HG03571 (cell line): ENCODE measurements at regions not wholly inside any gene's neighbourhood (a gene's known extent, or its start where the extent isn't known, plus 50 kb on each side); places are given as distances from the start of the nearest gene placed in this dataset.

ENCODE experiments used
- ATAC-seq: cut with Tn5 transposase; IDR thresholded peaks from one replicate; pipeline ENCODE4 v1.9.1; 2021; ENCODE audit not compliant: unreplicated experiment

- no peak for ATAC-seq
These were observed 255.0 kb downstream of the CBLN1 start for GRCh38 chr16:49026566-49027181.

GRCh38 chr16:49024896-49025295 lies 256.7 kb downstream of the CBLN1 start:
- ATAC-seq, result no peak

GRCh38 chr16:49024016-49024415 lies 257.6 kb downstream of the CBLN1 start:
- ATAC-seq, result no peak

- ATAC-seq, result no peak
These were observed 258.6 kb downstream of the CBLN1 start for GRCh38 chr16:49023050-49023449.

GRCh38 chr16:49022351-49022963 lies 259.2 kb downstream of the CBLN1 start:
- no peak for ATAC-seq

- ATAC-seq, result no peak
These were observed 260.5 kb downstream of the CBLN1 start for GRCh38 chr16:49021136-49021535.

GRCh38 chr16:49020436-49020835 lies 261.2 kb downstream of the CBLN1 start:
- no peak for ATAC-seq

- ATAC-seq, result no peak
These were observed 261.8 kb downstream of the CBLN1 start for GRCh38 chr16:49019831-49020230.

GRCh38 chr16:49019081-49019633 lies 262.5 kb downstream of the CBLN1 start:
- ATAC-seq, result no peak

GRCh38 chr16:49018259-49018931 lies 263.2 kb downstream of the CBLN1 start:
- ATAC-seq, result no peak

GRCh38 chr16:49017501-49017900 lies 264.1 kb downstream of the CBLN1 start:
- no peak for ATAC-seq

GRCh38 chr16:49016461-49016860 lies 265.2 kb downstream of the CBLN1 start:
- ATAC-seq, result no peak

- ATAC-seq, result no peak
These were observed 266.4 kb downstream of the CBLN1 start for GRCh38 chr16:49015225-49015592.

- ATAC-seq, result no peak
These were observed 267.1 kb downstream of the CBLN1 start for GRCh38 chr16:49014277-49015224.

GRCh38 chr16:49013727-49014080 lies 267.9 kb downstream of the CBLN1 start:
- no peak for ATAC-seq

- ATAC-seq, result no peak
These were observed 268.5 kb downstream of the CBLN1 start for GRCh38 chr16:49012961-49013726.

GRCh38 chr16:49011901-49012300 lies 269.7 kb downstream of the CBLN1 start:
- ATAC-seq, result no peak

- ATAC-seq, result no peak
These were observed 270.8 kb downstream of the CBLN1 start for GRCh38 chr16:49010879-49011278.

- no peak for ATAC-seq
These were observed 271.2 kb downstream of the CBLN1 start for GRCh38 chr16:49010396-49010795.

GRCh38 chr16:49009204-49009603 lies 272.4 kb downstream of the CBLN1 start:
- ATAC-seq, result no peak
